Frontal cortex (tissue), 3 donors: ENCODE measurements at regions not wholly inside any gene's neighbourhood (a gene's known extent, or its start where the extent isn't known, plus 50 kb on each side); places are given as distances from the start of the nearest gene placed in this dataset.

ENCODE experiments used
- DNase-seq, 2 donors: peaks; one replicate each; pipeline ENCODE4 v3.0.0; 2012; ENCODE audit warnings: low spot score in 2 of 2
- FAIRE-seq: peaks from 2 replicates; lab custom pipeline; 2012; peaks lifted over from hg19 to GRCh38; lab: Jason Lieb, UNC
- donor health status: control.
- donor health status: control.
- donor health status: control.

DNA sequence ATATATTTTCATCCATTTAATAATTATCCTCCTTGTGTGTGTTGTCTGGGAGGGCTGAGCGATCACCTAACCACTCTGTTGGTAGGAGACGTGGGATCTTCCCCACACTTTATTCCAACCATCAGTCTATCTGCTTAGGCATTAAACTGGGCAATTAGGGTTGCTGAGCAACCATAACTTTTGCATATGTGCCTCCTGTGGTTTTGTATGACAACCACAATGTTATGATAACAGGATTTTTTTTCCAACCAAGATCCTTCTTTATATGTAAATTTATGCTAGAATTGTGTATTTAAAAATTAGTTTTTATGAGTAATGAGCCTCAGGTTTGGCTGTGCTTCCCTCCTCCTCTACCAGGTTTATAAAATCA, 495.0 kb upstream of the MGMT start:
- FAIRE-seq, result no peak
- no peak for DNase-seq

DNA sequence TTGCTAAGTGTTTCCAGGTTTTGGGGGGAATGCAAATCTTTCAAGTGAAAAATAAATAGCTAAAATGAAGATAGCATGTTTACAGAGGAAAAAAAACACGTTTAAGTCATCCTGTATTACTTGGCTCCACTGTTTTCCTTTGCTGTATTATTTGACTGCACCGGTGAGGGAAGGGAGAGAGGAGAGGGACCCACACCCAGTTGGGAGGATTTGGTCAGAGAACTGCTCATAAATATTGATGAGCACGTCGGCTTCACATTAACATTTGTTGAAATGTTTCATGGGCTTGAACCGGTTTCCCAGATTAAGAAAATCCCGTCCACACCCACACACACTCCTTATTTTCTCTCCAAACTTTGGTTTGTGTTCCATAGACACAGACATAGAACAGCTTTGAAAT, 493.8 kb upstream of the MGMT start:
- no peak for FAIRE-seq
- no peak for DNase-seq

DNA sequence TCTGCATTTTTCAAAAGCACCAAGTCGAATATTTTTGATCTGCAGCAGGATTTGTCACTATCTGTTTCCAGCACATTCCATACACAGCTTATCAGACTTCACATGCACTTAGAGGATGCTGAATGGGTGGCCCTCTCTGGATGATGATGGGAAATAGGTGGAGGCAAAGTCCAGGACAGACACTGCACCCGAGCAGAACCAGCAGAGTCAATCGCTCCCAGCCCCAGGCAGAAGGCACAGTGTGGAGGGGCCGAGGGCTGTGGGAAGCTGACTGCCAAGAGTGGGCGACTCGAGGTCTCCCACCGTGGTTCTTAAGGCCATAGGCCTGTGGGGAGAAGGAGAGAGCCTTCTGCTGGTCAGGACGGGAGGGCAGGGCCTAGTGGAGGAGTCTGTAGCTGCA, 490.2 kb upstream of the MGMT start:
- DNase-seq (no peak), FAIRE-seq (no peak)

DNA sequence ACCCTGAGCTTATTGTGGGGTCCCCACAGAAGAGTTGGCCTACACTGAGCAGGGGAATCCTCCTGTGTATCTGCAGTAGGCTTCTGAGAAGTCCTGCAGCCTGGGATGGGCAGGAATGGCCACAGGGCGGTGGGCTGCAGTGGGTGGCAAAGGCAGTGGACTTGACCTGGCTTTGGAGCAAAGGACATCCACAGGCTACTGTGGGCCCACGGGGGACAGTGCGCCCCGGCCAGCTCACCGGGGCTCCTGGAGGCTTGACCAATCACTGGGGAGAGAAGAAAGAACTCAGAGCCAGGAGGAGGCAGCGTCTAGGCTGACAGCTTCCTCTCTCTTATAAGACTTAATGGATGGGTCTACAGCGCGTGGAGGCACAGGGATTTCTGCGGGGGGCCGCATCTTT, 488.8 kb upstream of the MGMT start:
- FAIRE-seq, result no peak
- DNase-seq, result no peak

DNA sequence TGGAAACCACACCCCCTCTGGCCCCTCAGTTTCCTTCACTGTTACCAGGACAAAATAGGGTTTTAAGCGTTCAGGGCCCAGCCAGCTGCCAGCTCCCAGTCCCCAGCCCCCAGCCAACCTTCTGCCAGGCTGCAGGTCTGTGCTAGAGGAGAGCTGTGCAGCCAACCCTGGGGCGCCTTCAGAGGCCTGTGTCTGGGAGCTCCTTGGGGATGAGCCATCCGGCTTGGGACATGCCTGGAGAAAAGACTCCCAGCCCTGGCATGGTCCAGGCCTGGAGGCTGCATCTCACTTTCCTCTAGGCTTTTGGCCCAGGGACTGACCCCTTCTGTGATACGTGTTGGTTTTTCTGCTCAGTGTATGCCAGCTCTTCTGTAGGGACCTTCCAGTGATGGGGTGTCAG, 487.6 kb upstream of the MGMT start:
- no peak for FAIRE-seq
- DNase-seq, result no peak

DNA sequence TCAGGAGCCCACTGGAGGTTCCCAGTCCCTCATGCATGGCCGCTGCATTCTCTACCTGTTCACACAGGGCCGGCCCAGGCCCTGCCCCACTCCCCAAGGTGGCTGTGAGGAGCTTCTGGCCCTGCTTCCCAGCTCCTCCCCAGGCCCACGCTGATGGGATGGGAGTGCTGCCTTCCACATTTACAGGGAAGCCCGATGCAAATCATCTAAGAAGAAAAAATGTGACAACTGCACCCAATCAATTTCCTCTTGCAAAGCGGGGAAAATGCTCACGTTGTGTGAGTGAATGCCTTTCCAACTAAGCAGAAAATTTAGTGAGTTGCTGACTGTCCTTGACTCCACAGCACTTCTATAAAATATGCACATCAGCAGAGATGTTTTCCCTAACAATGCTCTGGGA, 485.8 kb upstream of the MGMT start:
- FAIRE-seq (no peak), DNase-seq (no peak)

DNA sequence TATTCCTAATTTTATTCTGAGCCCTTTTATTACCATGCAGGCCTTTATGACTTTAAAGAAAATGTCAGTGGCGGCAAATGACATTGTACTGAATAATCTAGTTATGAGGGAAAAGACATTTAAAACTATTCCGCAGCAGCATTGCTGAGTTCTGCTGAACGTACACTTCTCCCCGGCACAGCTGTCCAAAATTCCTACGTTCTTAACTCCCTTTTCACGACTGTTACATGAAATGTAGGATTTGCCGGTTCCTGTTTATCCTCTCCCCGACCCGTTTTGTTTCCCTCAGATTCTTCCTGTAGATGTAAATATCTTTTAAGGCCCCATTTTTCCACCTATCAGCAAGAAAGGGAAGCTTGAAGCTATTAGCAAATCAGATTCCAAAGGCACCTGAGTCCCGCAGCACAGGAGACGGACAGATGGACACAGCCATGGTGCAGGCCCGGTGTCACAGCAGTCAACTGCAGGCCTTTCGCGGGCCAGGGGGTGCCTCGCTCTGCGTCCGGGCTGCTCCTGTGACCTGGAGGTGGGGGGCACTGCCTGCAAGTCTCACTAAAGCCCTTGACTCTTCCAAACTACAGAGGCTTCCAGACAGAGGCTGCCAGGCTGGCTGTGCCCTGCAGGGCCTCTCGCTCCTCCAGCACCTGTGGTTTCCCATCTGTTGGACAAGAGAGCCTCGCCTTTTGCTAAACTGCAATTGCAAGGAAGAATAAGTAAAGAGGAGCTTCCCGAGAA, 485.0 kb upstream of the MGMT start:
- FAIRE-seq (no peak), DNase-seq (no peak)

DNA sequence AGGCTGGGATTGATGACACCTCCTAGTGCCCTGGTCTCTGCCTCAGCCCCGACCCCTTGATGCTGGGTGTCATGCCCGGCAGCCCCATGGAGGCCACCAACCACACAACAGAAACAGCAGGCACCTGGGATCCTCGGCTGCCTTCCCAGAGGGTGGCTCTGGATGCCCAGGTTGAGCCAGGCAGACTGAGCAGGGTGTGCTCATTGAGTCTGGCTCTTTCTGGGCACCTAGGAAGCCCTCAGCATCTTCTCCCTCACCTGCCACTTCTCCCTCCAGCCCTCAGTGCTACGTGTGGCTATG, 484.5 kb upstream of the MGMT start:
- DNase-seq, result no peak
- no peak for FAIRE-seq

DNA sequence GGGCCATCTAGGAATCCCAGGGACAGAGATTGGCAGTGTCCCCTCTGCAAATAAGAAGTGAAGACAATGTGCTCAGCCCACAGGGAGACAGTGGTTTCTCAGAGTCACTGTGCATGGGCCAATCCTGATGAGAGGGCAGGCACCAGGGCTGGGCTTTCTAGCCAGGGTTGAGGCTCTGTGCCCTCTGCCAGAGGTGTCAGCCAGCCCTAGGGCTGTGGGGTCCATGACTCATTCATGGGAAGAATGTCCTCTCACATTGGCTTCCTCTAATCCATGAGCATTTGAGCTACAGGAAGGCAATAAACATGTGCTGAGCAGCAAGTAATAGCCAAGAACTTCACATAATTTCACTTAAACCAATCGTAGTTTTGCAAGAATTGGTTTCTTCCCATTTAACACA, 482.0 kb upstream of the MGMT start:
- no peak for FAIRE-seq
- DNase-seq, result no peak

DNA sequence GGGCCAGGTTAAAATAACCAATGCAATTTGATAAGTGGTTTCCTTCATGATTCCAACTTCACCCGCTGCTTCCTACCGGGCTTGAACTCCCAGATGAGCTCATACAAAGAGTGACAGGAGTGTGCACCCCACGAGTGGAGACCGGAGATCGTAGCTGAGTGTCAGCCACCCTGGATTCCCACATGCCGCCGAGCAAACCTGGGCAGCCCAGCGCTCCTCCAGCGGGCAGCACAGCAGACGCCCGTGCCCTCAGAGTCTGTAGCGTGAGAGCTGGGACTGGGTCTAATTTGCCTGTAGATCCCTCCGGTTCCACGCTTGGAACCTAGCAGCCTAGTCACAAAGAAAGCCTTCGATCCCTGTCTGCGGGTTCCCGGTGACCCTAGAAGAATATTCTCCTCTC, 476.1 kb upstream of the MGMT start:
- FAIRE-seq (no peak), DNase-seq (no peak)

DNA sequence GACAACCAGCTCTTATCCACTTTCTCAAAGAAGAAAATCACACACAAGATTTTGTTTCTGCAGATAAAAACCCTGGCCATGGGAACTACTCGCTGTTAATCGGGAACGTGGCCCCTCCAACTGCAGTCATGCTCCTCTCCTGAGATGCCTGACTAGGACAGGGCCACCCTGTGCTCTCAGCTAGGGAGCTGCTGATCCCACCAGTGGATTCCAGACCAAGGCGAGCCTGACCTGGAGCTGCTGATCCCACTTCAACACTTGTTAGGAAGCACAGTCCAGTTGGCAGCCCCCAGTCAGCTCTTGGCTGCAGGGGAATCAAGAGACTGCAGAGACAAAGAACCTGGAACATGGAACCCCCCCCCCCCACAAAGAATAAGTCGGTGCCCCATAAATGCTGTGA, 474.3 kb upstream of the MGMT start:
- DNase-seq, result no peak
- FAIRE-seq, result no peak

DNA sequence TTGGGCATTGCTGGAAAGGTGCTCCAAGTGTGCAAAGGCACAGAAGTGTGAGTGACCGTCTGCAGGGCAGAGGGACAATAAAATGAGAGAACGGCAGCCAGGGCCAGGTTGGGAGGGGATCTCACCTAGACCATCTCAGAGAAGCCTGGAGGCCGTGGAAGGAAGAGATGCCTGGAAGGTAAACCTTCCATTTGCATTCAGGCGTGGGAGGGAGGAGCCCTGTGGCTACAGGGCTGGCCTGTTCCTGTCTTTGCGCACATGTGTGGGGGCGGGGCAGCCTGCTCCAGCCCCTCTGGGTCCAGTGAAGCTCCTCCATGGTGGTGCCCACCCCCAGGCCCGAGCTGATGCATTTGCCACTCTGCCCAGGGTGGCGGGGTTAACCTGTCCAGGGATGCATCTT, 473.6 kb upstream of the MGMT start:
- FAIRE-seq (no peak), DNase-seq (no peak)

DNA sequence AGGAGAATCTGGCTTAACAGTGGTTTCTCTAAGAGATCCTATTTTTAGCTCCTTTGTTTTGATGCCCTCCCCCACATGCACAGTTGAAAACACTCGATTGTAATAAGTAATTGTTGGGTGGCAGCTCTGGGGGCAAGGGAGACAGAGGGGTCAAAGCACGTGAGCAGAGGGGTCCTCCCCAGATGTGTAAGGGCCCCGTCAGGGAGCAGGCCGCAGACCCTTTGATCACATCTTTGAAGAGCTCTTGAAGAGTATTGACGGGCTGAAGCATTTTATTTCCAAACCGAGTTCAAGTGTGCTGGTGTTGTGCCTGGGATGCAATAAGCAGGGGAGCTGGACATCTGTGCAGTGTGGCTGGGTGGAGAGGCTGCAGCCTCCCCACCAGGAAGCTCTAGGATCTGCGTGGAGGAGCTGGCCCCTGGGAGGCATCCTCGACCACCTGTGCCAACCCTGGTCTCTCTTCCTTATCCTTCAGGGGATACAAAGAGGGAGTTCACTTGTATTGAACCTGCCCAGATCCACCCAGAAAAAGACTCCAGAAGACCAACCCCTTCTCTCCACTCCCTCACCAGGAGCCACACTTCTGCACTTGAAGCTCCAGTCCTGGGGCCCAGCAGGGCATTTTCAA, 473.0 kb upstream of the MGMT start:
- DNase-seq (no peak), FAIRE-seq (no peak)

DNA sequence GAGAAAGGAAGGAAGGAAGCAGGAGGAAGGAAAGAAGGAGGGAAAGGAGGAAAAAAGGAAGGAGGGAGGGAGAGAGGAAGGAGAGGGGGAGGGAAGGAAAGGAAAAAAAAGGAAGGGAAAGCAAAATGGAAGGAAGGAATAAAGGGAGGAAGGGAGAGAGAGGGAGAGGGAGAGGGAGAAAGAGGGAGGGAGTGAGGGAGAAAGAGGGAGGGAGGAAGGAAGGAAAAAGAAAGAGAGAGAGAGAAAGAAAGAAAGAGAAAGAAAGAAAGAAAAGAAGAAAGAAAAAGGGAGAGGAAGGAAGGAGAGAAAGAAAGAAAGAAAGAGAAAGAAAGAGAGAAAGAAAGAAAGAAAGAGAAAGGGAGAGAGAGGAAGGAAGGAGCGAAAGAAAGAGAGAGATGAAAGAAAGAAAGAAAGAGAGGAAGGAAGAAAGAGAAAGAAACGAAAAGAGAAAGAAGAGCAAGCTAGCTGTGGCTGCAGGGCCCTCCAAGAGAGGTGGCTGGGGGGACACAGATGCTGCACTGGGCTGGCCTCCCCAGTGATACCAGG, 472.4 kb upstream of the MGMT start:
- no peak for DNase-seq
- no peak for FAIRE-seq

DNA sequence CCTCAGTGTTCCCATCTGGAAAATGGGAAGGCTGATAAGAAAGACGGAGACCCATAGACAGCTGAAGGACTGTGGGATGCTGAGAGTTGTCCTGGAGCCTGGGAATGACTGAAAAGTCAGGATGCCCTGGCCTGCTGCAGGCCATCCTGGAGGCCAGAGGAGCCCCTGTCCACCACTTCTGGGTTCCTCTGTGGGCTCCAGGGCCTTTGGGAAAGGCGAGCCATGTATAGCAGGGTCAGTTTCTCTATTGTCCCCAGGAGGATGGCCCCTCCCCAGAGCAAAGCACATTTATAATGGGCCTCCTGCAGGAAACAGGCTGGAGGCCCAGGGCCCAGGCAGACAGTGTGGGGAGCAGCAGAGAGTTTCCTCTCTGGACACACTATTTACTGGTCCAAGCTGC, 471.4 kb upstream of the MGMT start:
- FAIRE-seq (no peak), DNase-seq (no peak)

DNA sequence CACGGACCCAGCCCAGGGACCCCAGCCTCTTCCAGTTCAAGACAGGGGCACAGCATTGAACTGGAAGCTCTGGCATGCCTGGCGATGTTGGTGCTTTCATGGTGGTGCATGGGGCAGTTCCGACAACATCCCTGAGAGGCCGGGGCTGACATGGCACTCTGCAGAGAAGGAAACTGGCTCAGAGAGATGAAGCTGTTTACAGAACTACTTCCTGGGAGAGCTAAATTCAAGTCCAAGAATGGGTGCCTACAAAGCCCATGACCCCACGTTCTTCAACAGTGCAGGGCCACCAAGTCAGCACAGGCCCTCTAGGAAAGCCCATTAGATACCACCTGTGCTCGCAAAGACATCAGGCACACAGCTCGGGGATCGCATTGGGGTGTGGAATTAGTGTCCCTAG, 470.9 kb upstream of the MGMT start:
- FAIRE-seq (no peak), DNase-seq (no peak)

DNA sequence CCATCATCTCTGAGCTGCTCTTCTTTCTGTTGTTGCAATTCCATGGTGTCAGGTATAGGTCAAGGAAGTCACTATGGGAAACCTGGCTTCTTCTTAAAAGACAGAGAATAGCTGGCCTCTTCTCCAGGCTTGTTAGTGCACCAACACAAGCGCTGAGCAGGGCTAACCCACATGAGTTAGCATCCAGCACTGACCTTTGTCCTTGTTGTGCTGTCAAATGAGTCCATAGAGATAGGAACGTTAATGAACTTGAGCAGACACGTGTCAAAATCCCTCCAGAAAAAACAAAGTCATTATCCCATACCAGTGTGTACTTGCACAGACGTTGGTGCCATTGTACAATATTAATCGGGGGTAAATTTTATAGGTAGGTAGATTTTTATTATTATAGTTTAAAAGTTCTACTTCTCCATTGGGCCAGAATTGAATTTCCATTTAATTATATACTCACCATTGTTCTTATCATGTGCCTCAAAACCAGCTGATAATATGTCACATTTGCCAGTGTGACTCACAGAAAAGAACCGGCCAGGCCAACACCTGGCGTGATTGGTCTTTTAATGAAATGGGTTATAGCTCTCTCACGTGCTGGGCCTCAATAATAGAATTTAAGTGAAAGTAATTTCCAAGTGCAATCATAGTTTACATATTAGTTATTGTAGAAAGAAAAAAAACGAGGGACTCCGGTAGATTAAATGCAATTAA, 468.8 kb upstream of the MGMT start:
- no peak for FAIRE-seq
- DNase-seq, result no peak

DNA sequence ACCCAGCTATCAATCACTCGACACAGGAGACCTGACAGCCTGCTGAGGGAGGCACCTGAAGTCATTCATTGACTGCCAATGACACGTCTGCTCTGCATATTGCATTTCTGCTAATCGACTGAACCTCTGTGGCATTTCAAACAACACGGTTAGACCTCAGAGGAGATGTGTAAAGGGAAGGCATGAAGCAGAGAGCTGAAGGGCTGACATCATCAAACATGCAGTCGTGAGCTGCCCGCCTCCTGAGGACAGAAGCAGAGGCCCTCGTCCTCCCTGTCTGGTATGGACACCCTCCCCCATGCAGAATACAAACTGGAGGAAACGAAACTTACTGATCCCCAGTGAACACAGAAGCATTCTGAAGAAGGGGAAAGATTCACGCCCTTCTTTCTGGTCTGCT, 462.6 kb upstream of the MGMT start:
- DNase-seq (no peak), FAIRE-seq (no peak)

DNA sequence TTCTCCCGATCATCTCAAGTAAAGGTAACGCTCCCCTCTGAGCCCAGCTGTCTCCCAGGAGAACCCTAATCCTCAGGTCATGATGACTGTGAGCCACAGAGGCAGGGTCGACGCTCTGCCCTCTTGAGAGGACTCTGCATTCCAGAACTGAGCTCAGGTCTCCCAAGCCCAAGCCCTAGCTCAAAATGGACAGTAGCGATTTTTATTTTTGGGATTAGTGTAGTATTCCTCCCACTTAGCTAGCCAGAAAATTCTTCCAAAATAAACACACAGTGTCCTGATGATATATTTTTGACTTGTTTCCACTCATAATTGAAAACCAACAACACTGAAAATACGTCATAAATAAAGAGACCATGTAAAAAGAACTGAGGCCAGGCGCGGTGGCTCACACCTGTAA, 462.0 kb upstream of the MGMT start:
- no peak for FAIRE-seq
- DNase-seq, result no peak

DNA sequence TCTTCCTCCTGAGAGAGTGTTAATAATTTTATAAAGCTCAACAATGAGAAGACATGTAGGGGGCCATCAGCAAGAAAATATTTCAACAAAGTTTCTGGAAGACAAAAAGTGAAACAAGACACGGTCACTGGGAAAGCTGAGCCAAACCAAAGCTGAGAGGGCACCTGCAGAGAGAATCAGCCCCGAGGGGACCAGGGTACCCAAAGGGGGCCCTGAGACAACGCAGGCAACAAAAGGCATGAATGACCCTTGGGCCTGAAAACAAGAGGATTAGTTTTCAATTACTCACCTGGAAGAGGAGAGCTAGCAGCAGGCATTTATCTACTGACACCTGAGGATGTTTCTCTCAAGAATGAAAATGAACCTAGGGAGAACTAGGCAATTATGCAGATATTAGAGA, 461.2 kb upstream of the MGMT start:
- FAIRE-seq (no peak), DNase-seq (no peak)

DNA sequence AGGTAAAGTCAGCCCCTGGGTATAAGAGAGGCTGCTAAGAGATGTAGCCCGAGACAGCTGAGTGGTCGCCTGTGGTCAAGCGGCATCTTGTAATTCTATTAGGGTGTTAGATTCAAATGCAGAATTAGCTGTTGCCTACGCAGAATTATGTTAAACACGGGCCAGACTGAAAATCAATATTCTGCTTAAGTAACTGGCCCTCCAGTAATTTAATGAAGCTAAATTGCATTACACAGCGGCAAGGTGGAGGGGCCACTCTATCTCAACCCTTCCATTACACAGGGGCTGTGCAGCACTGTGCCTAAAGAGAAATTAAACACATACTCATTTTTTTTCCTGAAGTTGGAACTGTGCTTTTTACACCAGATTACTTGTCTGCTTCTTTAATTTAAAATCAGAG, 448.5 kb upstream of the MGMT start:
- FAIRE-seq (no peak), DNase-seq (no peak)
